ENCODE measurements at regions not wholly inside any gene's neighbourhood (a gene's known extent, or its start where the extent isn't known, plus 50 kb on each side); places are given as distances from the start of the nearest gene placed in this dataset.

DNA sequence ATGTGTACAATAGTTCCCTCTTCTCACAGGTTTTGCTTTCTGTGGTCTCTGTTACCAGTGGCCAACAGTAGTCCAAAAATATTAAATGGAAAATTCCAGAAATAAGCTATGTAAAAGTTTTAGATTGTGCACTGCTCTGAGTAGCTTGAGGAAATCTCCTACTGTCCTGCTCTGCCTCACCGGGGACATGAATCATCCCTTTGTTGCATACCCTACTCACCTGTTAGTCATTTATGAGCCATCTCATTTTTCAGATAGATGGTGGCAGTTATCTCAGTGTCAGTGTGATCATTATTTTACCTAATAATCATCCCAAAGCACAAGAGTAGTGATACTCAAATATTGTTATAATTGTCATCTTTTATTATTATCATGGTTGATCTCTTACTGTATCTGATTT is 688.1 kb downstream of the PLA2G4A start:
- no TSS peak for BruUV-seq (replicated peaks)
- H3K79me2 ChIP-seq (ENCODE audit: insufficient read depth, low read depth, low read length), result no peaks in the 10 kb centered on the region

DNA sequence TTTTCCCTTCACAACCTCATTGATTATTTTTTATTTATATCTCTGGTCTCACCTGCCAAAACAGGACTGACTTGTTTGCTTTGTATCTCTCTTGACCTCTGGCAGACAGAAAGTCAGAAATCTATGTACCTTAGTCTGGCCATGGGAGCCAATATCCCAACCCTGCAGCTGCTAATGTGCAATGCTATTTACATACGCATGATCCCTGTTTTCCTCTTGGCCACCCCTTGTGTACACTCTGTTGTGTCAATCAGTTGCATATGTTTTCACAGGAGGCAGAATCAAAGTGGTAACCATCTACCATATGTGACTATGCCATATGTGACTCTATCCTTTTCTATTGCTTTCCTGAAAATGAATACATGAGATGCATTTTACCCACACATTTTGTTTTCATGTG is 688.8 kb downstream of the PLA2G4A start:
- POLR2A ChIA-PET, result no interaction called here
- H3K9me3 ChIP-seq (ENCODE audit: low read length), result no peaks in the 10 kb centered on the region
- BruUV-seq (replicated peaks), result no TSS peak
- DNase-seq (ENCODE audit: low spot score), result no peak
- H3K9me2 ChIP-seq (ENCODE audit: insufficient read depth, low read length), result no peaks in the 10 kb centered on the region
- no peak overlapping the region for H3K4me2 ChIP-seq (ENCODE audit: low read length)
- H3K79me2 ChIP-seq (ENCODE audit: insufficient read depth, low read depth, low read length), result no peaks in the 10 kb centered on the region
- no peaks in the 10 kb centered on the region for H3K36me3 ChIP-seq (ENCODE audit: insufficient read depth, low read length)
- intact Hi-C loops (cut with micrococcal nuclease; ENCODE audit: unreplicated experiment), result no loop called here
- H3K4me1 ChIP-seq (ENCODE audit: insufficient read depth, low read length, poor library complexity, severe bottlenecking), result no peaks in the 10 kb centered on the region
- CTCF ChIA-PET (ENCODE audit: unreplicated experiment), result no interaction called here
- no peaks in the 10 kb centered on the region for H4K20me1 ChIP-seq (ENCODE audit: insufficient read depth, low read length)
- TF ChIP-seq, protein P1, sequence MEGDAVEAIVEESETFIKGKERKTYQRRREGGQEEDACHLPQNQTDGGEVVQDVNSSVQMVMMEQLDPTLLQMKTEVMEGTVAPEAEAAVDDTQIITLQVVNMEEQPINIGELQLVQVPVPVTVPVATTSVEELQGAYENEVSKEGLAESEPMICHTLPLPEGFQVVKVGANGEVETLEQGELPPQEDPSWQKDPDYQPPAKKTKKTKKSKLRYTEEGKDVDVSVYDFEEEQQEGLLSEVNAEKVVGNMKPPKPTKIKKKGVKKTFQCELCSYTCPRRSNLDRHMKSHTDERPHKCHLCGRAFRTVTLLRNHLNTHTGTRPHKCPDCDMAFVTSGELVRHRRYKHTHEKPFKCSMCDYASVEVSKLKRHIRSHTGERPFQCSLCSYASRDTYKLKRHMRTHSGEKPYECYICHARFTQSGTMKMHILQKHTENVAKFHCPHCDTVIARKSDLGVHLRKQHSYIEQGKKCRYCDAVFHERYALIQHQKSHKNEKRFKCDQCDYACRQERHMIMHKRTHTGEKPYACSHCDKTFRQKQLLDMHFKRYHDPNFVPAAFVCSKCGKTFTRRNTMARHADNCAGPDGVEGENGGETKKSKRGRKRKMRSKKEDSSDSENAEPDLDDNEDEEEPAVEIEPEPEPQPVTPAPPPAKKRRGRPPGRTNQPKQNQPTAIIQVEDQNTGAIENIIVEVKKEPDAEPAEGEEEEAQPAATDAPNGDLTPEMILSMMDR (conservative IDR thresholded peaks at IDR 0.05; ENCODE audit: low read length), result no peak
- TF ChIP-seq EZH2phosphoT487 (IDR thresholded peaks at IDR 0.05; ENCODE audit: borderline replicate concordance, low read depth, low read length), result no peak
- H3K27ac ChIP-seq (ENCODE audit: low read depth, low read length, poor library complexity, severe bottlenecking), result no peak overlapping the region
- no peak overlapping the region for H2AFZ ChIP-seq (ENCODE audit: low read length)
- no peak overlapping the region for H3K4me3 ChIP-seq (ENCODE audit: low read depth, low read length, poor library complexity, severe bottlenecking)

More for the DNA sequence above, 688.1 kb downstream of the PLA2G4A start:
- intact Hi-C loops (cut with micrococcal nuclease; ENCODE audit: unreplicated experiment), result no loop called here
- H3K9me3 ChIP-seq (ENCODE audit: low read length), result no peaks in the 10 kb centered on the region
- H3K4me2 ChIP-seq (ENCODE audit: low read length), result no peak overlapping the region
- no peak for TF ChIP-seq EZH2phosphoT487 (IDR thresholded peaks at IDR 0.05; ENCODE audit: borderline replicate concordance, low read depth, low read length)
- TF ChIP-seq, protein P1 (conservative IDR thresholded peaks at IDR 0.05; ENCODE audit: low read length), result no peak
- H3K9me2 ChIP-seq (ENCODE audit: insufficient read depth, low read length), result no peaks in the 10 kb centered on the region
- no peak overlapping the region for H2AFZ ChIP-seq (ENCODE audit: low read length)
- no peak overlapping the region for H3K27ac ChIP-seq (ENCODE audit: low read depth, low read length, poor library complexity, severe bottlenecking)
- no peaks in the 10 kb centered on the region for H3K36me3 ChIP-seq (ENCODE audit: insufficient read depth, low read length)
- H3K4me1 ChIP-seq (ENCODE audit: insufficient read depth, low read length, poor library complexity, severe bottlenecking), result no peaks in the 10 kb centered on the region
- H3K4me3 ChIP-seq (ENCODE audit: low read depth, low read length, poor library complexity, severe bottlenecking), result no peak overlapping the region
- ChIA-PET CTCF (ENCODE audit: unreplicated experiment) (no interaction called here), POLR2A (no interaction called here)
- H4K20me1 ChIP-seq (ENCODE audit: insufficient read depth, low read length), result no peaks in the 10 kb centered on the region
- no peak for DNase-seq (ENCODE audit: low spot score)

DNA sequence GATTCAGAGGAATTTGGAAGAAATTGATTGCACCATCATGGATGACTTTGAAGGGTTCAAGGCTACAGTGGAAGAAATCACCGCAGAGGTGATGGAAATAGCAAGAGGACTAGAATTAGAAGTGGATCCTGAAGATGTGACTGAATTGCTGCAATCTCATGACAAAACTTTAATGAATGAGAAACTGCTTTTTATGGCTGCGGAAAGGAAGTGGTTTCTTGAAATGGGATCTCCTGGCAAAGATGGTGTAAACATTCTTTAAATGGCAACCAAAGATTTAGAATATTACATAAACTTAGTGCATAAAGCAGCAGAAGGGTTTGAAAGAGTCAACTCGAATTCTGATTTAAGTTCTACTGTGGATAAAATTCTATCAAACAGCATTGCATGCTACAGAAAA is 698.6 kb downstream of the PLA2G4A start:
- no TSS peak for BruUV-seq (replicated peaks)
- TF ChIP-seq, protein P1 (conservative IDR thresholded peaks at IDR 0.05; ENCODE audit: low read length), result no peak
- TF ChIP-seq EZH2phosphoT487 (IDR thresholded peaks at IDR 0.05; ENCODE audit: borderline replicate concordance, low read depth, low read length), result no peak
- Histone ChIP-seq H3K9me3 (ENCODE audit: low read length) (no peaks in the 10 kb centered on the region), H3K27ac (ENCODE audit: low read depth, low read length, poor library complexity, severe bottlenecking) (no peak overlapping the region), H3K4me1 (ENCODE audit: insufficient read depth, low read length, poor library complexity, severe bottlenecking) (no peaks in the 10 kb centered on the region), H2AFZ (ENCODE audit: low read length) (no peak overlapping the region), H3K4me2 (ENCODE audit: low read length) (no peak overlapping the region), H3K4me3 (ENCODE audit: low read depth, low read length, poor library complexity, severe bottlenecking) (no peak overlapping the region), H3K79me2 (ENCODE audit: insufficient read depth, low read depth, low read length) (no peaks in the 10 kb centered on the region), H3K36me3 (ENCODE audit: insufficient read depth, low read length) (no peaks in the 10 kb centered on the region), H4K20me1 (ENCODE audit: insufficient read depth, low read length) (no peaks in the 10 kb centered on the region), H3K9me2 (ENCODE audit: insufficient read depth, low read length) (no peaks in the 10 kb centered on the region)
- DNase-seq (ENCODE audit: low spot score), result no peak
- POLR2A ChIA-PET, result no interaction called here
- CTCF ChIA-PET (ENCODE audit: unreplicated experiment), result no interaction called here
- intact Hi-C loops (cut with micrococcal nuclease; ENCODE audit: unreplicated experiment), result no loop called here

Data from OCI-LY7 (cell line).